DOHH2 (cell line): ENCODE measurements at regions not wholly inside any gene's neighbourhood (a gene's known extent, or its start where the extent isn't known, plus 50 kb on each side); places are given as distances from the start of the nearest gene placed in this dataset.

Experiments
- H3F3A ChIP-seq: fragments of 200-600 bp; sonication (generic), shearing (Covaris generic); 2 replicates; pipeline ENCODE4 v1.6.0; 2016; ENCODE audit warnings: antibody characterized with exemption, mild to moderate bottlenecking; ENCODE audit not compliant: control insufficient read depth, insufficient read depth
- H3K27ac ChIP-seq: fragments of 200-600 bp; sonication (generic); 2 replicates; pipeline ENCODE4 v1.5.1; 2014; ENCODE audit warnings: low read depth, mild to moderate bottlenecking, low read length, moderate library complexity
- H3K27me3 ChIP-seq: fragments of 200-600 bp; sonication (generic); 2 replicates; pipeline ENCODE4 v1.6.1; 2014; ENCODE audit warnings: mild to moderate bottlenecking, low read length, mixed read lengths; ENCODE audit not compliant: control insufficient read depth
- H3K36me3 ChIP-seq: fragments of 200-600 bp; sonication (generic); 2 replicates; pipeline ENCODE4 v1.6.1; 2014; ENCODE audit warnings: mild to moderate bottlenecking, low read length, moderate library complexity, mixed read lengths; ENCODE audit not compliant: control insufficient read depth
- H3K4me1 ChIP-seq: fragments of 200-600 bp; sonication (generic); 2 replicates; pipeline ENCODE4 v1.6.1; 2014; ENCODE audit warnings: mild to moderate bottlenecking, low read length, mixed read lengths; ENCODE audit not compliant: control insufficient read depth
- H3K4me2 ChIP-seq: fragments of 200-600 bp; sonication (generic); 2 replicates; pipeline ENCODE4 v1.6.0; 2014; ENCODE audit warnings: mild to moderate bottlenecking, low read length, moderate library complexity
- H3K4me3 ChIP-seq: fragments of 200-600 bp; sonication (generic); 2 replicates; pipeline ENCODE4 v1.5.1; 2014; ENCODE audit warnings: mild to moderate bottlenecking, low read length, mixed read lengths
- H3K79me2 ChIP-seq: fragments of 200-600 bp; sonication (generic); 2 replicates; pipeline ENCODE4 v1.6.1; 2014; ENCODE audit warnings: mild to moderate bottlenecking, low read length, mixed read lengths; ENCODE audit not compliant: control insufficient read depth
- H3K9me2 ChIP-seq: fragments of 200-600 bp; sonication (generic); replicated peaks from 2 replicates; pipeline ENCODE4 v1.6.1; 2014; ENCODE audit warnings: mild to moderate bottlenecking, low read length, mixed read lengths; ENCODE audit not compliant: control insufficient read depth
- H3K9me3 ChIP-seq: fragments of 200-600 bp; sonication (generic); 2 replicates; pipeline ENCODE4 v1.6.1; 2014; ENCODE audit warnings: antibody characterized with exemption, low read length, mixed read lengths; ENCODE audit not compliant: control insufficient read depth, insufficient read depth
- H4K20me1 ChIP-seq: fragments of 200-600 bp; sonication (generic); 2 replicates; pipeline ENCODE4 v1.6.0; 2014; ENCODE audit warnings: low read depth, mild to moderate bottlenecking, antibody characterized with exemption, low read length, moderate library complexity; ENCODE audit not compliant: control insufficient read depth, insufficient read depth
- EZH2phosphoT487 ChIP-seq: fragments of 200-600 bp; sonication (generic); IDR thresholded peaks from 2 replicates; pipeline ENCODE4 v1.6.1; 2017; ENCODE audit warnings: borderline replicate concordance, mild to moderate bottlenecking, antibody characterized with exemption, low read length, moderate library complexity, mixed read lengths
- TF ChIP-seq, protein P1 (sequence below): fragments of 200-600 bp; sonication (generic); IDR thresholded peaks from one replicate; pipeline ENCODE4 v1.5.1; 2014; ENCODE audit warnings: antibody characterized with exemption, mild to moderate bottlenecking, low read depth, low read length; ENCODE audit not compliant: poor library complexity, severe bottlenecking

DNA sequence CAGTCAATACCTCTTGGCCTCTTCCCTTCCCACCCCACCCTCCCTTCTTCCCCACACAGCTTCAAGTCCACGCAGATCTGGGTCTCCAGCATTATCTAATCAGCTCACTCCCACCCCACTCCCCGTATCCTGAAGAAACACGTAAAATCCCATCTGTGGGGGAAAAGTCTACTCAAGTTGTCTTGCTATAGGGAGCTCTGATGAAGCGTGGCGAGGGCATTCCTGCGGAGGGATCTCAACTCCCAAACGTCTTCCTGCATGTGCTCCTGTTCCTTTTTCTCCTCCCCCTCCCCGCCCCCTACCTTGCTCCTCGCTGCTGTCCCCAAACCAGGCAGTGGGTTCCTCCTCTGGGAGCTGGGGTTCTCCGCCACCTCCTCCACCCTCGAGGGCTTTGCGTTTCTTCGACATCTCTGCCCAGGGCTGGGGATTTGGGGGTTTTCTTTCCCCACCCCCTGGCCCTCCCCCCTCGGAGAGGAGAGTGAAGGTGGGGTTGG is 181.8 kb downstream of the TBXT start:
- Histone ChIP-seq H3K79me2 (no peaks in the 10 kb centered on the region), H3F3A (no peaks in the 10 kb centered on the region), H3K4me3 (no peak overlapping the region), H3K36me3 (no peaks in the 10 kb centered on the region), H3K27ac (no peak overlapping the region), H3K4me2 (no peak overlapping the region), H3K27me3 (no peaks in the 10 kb centered on the region), H3K9me3 (no peaks in the 10 kb centered on the region), H4K20me1 (no peaks in the 10 kb centered on the region), H3K9me2 (no peaks in the 10 kb centered on the region; the same call in 1 of the 2 replicates), H3K4me1 (no peaks in the 10 kb centered on the region)
- TF ChIP-seq, protein P1, sequence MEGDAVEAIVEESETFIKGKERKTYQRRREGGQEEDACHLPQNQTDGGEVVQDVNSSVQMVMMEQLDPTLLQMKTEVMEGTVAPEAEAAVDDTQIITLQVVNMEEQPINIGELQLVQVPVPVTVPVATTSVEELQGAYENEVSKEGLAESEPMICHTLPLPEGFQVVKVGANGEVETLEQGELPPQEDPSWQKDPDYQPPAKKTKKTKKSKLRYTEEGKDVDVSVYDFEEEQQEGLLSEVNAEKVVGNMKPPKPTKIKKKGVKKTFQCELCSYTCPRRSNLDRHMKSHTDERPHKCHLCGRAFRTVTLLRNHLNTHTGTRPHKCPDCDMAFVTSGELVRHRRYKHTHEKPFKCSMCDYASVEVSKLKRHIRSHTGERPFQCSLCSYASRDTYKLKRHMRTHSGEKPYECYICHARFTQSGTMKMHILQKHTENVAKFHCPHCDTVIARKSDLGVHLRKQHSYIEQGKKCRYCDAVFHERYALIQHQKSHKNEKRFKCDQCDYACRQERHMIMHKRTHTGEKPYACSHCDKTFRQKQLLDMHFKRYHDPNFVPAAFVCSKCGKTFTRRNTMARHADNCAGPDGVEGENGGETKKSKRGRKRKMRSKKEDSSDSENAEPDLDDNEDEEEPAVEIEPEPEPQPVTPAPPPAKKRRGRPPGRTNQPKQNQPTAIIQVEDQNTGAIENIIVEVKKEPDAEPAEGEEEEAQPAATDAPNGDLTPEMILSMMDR: no peak
- TF ChIP-seq EZH2phosphoT487: no peak

DNA sequence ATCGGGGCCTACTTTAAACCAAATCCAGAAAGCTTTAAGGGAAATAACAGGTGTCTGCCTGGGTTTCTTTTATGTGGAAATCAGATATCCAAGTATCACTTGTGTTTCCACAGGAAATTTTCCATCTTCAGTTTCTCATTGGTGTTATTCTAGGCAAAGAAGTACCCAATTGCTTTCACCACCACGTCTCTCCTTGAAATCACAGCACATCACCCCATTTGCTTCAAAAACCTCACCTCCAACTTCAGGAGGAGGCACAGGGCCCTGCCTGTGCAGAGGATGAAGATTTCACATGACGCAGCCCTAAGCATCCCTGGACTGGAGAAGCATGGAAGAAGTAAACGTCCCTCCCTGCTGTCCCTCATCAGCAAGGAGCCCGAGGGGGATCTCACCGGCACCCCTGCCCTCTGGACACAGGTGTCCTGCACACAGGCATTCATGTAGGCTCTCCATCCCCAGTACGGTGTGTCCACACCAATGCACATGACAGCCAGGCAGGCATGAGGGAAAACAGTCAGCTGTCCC is 182.3 kb downstream of the TBXT start:
- H4K20me1 ChIP-seq: no peaks in the 10 kb centered on the region
- H3K4me1 ChIP-seq: no peaks in the 10 kb centered on the region
- H3K9me3 ChIP-seq: no peaks in the 10 kb centered on the region
- TF ChIP-seq EZH2phosphoT487: no peak
- TF ChIP-seq, protein P1: no peak
- no peaks in the 10 kb centered on the region for H3K36me3 ChIP-seq
- no peak overlapping the region for H3K27ac ChIP-seq
- no peaks in the 10 kb centered on the region for H3F3A ChIP-seq
- H3K79me2 ChIP-seq: no peaks in the 10 kb centered on the region
- H3K4me3 ChIP-seq: no peak overlapping the region
- H3K4me2 ChIP-seq: no peak overlapping the region
- no peaks in the 10 kb centered on the region for H3K27me3 ChIP-seq
- no peaks in the 10 kb centered on the region; the same call in 1 of the 2 replicates for H3K9me2 ChIP-seq

DNA sequence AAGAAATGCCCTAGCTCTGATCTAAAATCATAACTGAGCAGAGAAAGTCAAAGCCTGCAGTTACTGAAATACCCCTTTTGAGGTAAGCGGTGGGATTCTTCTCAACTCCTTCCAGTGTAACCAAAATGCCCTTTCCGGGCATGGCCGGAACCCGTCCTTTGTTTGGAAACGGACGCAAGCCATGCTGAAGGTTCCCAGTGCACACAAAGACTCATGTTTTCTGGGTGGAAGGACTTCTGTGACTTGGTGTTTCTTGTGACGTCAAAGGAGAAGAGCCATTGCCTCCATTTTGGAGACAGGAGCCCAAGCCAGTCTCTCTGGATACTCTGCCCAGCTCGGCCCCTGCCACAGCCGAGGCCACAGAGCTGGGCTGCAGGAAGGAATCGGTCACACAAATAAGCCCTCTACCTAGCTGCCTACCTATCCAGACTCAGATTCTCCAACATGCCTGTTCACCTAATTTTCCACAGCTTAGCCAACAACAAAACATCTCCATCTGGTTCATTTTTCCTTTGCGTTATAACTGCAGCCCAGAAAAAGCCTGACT is 182.8 kb downstream of the TBXT start:
- H3K27ac ChIP-seq: no peak overlapping the region
- H4K20me1 ChIP-seq: no peaks in the 10 kb centered on the region
- H3F3A ChIP-seq: no peaks in the 10 kb centered on the region
- TF ChIP-seq, protein P1: no peak
- no peak for TF ChIP-seq EZH2phosphoT487
- no peak overlapping the region for H3K4me2 ChIP-seq
- no peaks in the 10 kb centered on the region; the same call in 1 of the 2 replicates for H3K9me2 ChIP-seq
- H3K79me2 ChIP-seq: no peaks in the 10 kb centered on the region
- no peaks in the 10 kb centered on the region for H3K36me3 ChIP-seq
- no peaks in the 10 kb centered on the region for H3K4me1 ChIP-seq
- H3K27me3 ChIP-seq: no peaks in the 10 kb centered on the region
- no peak overlapping the region for H3K4me3 ChIP-seq
- no peaks in the 10 kb centered on the region for H3K9me3 ChIP-seq
